SK-N-MC (cell line): ENCODE measurements at regions not wholly inside any gene's neighbourhood (a gene's known extent, or its start where the extent isn't known, plus 50 kb on each side); places are given as distances from the start of the nearest gene placed in this dataset.

Source experiments
- EZH2 ChIP-seq: fragments of 200-600 bp; sonication (generic); IDR thresholded peaks from one replicate; pipeline ENCODE4 v1.6.1; 2017; ENCODE audit warnings: antibody characterized with exemption
- FOXP2 ChIP-seq: optimal IDR thresholded peaks from 2 replicates; pipeline ENCODE3; 2011; ENCODE audit warnings: mild to moderate bottlenecking, moderate library complexity; ENCODE audit not compliant: insufficient read depth; ENCODE audit errors: extremely low read length, control extremely low read depth
- POLR2AphosphoS5 ChIP-seq: IDR thresholded peaks from 2 replicates; pipeline ENCODE4 v1.6.1; 2012; ENCODE audit warnings: mild to moderate bottlenecking, low read depth, low read length, borderline replicate concordance

DNA sequence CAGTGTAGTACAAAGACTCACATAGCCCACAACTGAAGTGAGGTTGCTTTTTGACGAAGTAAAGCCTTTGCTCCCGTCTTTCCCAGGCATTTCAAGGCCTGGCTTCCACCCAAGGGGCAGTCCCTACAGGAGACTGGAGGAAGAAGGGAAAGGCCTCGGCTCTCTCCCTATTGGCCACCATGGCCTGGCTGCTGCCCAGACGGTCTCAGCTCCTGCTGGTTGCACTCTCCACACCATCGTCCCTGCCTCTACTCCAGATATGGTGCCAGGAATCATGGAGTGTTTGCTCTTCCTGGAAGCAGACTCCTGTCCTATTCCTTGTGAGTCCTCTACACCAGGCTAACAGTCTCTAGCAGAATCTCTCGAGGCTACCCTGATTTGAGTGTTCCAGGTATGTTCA lies 124.1 kb upstream of the UQCRFS1 start:
- no peak for TF ChIP-seq POLR2AphosphoS5
- no peak for TF ChIP-seq EZH2
- TF ChIP-seq FOXP2, result no peak
